ENCODE measurements at regions not wholly inside any gene's neighbourhood (a gene's known extent, or its start where the extent isn't known, plus 50 kb on each side); places are given as distances from the start of the nearest gene placed in this dataset.

DNA sequence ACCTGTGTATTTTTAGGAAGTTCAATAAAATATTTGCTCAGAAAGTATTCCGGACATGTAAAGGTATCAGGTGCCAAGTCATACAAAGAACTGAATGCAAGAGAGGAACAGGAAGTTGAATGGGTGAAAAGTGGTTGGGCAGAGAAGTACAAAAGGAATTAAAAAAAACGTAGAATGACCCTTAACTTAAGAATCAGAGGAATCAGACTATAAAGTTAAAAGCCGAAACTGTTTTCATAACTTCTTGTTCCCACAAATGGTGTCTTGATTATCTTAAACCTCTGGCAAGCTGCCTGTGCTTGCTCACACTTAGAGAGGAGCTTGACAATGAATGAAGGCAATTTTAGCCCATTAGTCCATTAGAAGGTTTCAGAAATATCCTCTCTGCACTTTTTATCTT is 81.6 kb upstream of the HHIP start:
- DNase-seq (ENCODE audit: low read depth in 4 of 4, low spot score in 2 of 4): no peak

DNA sequence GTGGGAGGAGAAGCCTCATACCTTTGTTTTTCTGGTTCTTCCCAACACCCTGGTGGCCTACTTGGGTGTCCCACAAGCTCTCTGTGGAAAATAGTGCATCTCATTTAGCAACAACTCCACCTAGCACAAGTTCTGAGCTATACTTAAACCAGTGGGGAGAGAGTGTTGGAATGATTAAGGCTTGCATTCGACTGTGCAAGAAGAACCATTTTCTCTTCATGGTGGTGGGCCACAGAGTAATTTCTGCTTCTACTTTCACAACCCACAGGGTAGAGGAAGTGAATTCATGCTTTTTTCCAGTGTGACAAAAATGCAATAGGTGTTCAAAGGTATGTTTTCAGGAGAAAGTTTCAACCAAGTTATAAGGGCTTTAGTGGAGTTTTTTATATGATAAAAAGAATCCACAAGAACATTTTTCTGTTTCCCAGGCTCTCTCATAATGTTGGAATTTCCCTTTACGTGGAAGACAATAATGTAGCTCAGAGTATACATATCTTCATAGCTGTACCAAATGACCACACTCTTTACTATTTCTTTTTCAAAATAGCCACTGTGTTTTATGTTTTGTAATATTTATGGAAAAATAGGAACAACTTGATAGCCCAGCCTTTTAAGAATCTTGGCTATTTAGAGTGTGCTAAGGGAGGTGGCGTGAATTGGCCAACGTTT is 80.3 kb upstream of the HHIP start:
- no peak for DNase-seq (ENCODE audit: low read depth in 4 of 4, low spot score in 2 of 4)

DNA sequence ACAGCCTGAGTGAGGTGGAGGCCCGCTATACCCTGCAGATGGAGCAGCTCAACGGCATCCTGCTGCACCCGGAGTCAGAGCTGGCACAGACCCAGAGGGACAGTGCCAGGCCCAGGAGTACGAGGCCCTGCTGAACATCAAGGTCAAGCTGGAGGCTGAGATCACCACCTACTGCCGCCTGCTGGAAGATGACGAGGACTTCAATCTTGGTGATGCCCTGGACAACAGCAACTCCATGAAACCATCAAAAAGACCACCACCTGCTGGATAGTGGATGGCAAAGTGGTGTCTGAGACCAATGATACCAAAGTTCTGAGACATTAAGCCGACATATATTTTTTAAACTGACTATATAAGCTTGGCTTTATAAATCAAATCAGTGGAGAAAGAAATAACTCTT is 73.3 kb upstream of the HHIP start:
- DNase-seq (ENCODE audit: low read depth in 4 of 4, low spot score in 2 of 4): no peak

DNA sequence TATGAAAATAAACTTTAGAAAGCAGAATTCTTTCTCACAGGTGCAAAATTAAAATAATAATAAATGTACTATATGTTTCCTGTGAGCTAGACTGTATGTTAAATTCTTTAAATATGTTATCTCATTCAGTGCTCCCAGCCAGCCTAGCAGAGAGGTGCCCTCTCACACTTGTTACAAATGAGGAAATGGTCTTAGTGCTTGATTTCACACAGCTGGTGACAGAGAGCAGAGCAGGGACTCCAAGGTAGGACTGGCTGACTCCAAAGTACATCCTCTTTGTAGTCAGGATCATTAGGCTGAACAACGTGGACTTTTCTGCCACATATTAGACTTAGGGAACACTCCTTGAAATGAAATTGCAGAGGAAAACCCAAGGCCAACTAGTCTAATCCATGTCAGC is 72.0 kb upstream of the HHIP start:
- no peak for DNase-seq (ENCODE audit: low read depth in 4 of 4, low spot score in 2 of 4)

DNA sequence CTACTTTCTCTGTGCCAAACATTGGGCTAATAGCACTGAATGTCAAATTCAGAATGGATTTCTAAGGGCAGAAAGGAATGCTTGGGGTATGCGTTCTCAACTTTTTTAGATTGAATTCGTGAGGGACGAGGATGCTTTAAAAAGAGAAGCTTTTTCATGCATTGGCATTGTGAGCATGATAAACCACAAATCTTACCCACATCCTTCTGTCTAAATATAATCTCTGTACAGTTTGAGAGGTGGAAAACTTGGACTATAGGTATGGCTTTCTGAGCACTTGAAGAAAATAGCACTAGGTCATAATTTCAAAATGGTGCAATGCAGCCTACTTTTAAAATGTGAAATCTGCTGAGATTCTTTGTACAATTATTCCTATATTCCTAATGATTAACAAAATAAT is 71.4 kb upstream of the HHIP start:
- DNase-seq (ENCODE audit: low read depth in 4 of 4, low spot score in 2 of 4): no peak

DNA sequence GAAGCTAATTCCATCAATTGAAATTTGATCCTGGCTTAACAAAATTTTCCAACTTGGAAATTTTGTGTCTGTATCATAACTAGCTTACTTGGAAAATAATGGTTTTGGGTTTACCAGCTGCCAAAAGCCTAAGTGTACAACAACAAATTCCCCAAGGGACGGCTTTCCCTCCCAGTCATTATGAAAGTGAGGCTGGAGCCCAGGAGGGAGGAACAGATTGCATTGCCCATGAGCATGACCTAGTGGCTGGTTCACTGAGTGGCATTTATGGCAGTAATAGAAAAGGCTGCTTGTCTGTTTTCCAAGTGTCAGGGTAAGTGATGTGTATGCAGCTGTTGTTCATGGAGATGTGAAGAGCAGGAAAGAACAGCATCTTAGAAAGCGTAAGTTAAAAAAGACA is 70.8 kb upstream of the HHIP start:
- peak in 2 of 4 donors; percentile 11 to 19 for DNase-seq (ENCODE audit: low read depth in 4 of 4, low spot score in 2 of 4)

DNA sequence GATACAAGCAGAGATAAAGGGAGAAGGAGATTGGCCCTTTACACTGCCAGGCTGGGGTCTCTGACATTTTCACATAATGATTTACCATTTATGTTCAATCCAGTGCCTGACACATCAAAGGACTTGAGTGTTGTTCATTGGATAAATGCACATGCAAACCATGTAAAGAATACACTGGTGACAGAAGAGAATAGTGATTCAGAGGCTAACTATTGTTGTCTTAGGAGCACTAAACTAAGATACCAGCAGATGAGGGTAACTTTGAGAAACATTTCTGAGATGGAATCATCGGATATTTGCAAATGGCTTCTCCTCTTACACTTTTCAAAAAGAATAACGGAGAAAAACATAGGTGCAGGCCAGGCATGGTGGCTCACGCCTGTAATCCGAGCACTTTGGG is 67.3 kb upstream of the HHIP start:
- DNase-seq (ENCODE audit: low read depth in 4 of 4, low spot score in 2 of 4): no peak

DNA sequence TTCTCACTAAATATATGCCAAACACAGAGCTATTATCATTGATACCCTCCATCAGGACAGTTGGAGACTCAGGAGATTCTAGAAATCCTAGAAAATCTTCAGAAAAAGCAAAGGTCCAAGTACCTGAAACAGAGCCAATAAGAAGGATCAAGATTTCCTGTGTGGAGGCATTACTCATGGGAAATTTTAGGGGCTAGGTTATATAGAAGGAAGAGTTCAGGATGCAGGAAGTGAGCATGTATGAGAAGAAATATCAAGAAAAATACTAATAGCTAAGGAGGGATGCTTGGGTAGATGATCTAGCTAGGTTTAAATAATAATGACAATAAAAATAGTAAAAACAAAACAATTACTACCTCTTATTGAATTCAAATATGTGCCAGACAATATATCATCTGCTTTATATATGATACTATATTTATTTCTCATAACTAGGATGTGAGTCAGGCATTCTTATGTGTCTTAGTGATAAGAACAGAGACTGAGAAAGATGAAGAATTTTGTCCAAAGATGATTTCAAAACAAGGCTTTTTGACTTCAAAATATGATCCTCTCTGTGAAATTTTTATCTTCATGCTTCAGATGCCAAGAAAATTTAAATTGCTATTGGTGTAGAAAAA is 66.4 kb upstream of the HHIP start:
- no peak for DNase-seq (ENCODE audit: low read depth in 4 of 4, low spot score in 2 of 4)

DNA sequence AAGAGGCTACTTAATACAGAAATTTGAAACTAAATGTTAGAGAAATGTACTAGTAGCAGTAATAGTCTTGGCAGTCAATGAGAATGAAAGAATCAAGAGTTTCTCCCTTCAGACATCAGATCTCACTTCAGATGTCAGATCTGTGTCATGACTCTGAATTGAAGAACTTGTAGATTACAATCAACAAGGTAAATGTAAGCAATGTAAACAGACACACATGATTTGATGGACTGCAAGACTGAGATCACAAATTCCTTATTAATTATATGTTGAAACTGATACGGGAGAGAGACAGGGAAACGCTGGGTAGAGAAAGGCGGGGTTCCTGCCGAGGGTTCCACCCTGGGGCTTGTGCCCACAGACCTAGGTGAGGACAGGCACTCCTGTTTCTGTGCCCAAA is 65.5 kb upstream of the HHIP start:
- no peak for DNase-seq (ENCODE audit: low read depth in 4 of 4, low spot score in 2 of 4)

DNA sequence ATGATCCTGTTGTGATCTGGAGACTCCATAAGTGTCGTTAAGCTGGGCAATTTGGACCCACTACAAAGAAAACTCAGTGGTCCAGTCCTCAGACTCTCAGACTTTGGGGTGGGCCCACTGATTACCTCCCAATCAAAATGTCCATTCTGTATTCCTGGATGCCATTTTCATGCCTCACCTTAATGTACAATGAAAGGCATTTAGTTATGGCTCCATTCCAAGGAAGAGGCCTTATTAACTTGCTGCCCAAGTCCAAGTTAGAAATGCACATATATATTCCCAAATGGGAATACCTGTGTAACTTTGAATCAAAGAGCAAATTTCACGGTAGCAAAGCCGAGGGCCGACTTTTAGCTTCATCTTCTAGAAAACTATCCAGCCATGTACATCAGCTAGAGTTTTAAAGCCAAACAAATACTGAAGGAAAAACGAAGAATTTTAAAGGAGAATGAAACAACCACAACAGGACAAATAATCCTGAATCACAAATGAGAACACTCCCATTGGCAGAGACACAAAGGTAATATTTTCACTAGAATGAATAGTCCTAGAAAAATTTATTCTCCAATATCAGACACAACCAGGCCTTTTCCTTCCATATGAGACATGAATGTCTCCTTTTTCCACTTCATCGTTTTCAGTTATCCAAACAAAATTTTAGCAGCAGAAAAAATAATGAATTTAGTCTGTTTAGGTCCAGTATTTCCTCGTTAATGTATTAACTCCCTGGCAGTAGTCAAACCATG is 63.7 kb upstream of the HHIP start:
- DNase-seq (ENCODE audit: low read depth in 4 of 4, low spot score in 2 of 4): no peak

DNA sequence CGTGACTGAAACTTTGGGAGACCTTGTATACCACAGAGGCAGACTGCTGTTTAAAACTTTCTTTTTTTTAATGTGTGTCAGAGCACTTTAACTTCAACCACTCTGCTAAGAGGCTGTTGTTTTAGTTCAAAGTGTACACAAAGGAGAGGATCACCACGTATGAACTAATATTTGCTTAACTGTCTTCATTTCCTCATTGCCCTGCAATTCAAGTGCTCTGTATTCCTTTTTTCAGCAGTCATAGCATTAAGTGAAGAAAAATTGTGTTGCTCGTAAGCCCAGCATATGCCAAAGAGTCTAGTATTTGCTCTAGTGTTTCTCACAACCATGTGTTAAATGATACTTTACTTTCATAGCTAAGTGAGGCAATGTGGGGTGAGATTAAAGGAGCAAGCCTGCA is 63.0 kb upstream of the HHIP start:
- DNase-seq (ENCODE audit: low read depth in 4 of 4, low spot score in 2 of 4): no peak

DNA sequence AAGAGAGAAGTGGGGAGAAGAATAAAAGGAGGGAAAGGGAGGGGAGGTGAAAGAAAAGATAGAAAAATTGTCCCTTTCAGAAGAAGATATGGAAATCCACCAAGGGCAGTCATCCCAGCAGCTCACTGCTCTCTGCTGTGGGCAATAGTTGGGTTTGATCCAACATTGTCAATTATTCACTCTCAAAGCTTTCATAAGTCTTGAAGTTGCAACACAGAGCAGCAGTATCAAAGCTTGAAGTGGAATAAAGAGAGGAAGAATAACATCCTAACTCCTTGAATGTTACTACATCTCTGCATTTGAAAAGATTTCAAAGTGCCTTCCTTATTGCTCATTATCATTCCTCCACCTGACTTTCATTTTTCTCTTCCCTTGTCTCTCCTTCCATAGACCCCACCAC is 62.3 kb upstream of the HHIP start:
- DNase-seq (ENCODE audit: low read depth in 4 of 4, low spot score in 2 of 4): no peak

DNA sequence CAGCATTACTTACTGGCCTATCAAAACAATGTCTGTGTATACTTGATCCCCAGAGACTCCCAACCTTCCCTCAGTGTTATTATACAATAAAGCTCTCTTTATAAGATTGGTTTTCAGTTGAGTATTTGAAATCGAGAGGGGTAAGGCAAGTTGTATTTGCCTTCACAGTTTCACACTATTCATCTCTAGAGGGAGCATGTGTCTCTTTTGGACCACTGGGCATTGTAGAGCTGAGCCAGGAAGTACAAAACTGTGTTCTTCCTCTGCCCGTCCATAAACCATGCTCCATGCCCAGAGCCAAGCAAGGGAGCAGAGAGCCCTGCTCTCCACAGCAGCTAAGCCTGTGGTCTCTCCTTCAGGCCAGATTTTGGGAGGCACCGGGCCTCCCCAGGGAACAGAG is 61.5 kb upstream of the HHIP start:
- no peak for DNase-seq (ENCODE audit: low read depth in 4 of 4, low spot score in 2 of 4)

DNA sequence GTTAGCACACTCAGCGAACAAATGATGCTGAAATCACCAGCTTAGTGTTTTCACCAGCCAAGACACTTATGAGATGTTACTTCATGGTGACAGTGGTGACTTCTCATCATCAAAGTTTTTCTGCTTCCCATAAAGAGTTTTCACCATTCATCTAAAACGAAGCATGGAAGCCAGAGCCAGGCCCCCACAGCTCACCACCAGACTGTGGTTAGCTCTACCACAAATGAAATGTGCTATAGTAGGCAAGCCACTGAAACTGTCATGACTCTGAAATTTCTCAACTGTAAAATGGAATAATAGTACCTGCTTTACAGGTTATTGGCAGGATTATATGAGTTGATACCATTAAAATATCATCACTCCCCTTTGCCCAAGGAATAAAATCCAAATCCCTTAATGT is 56.4 kb upstream of the HHIP start:
- no peak for DNase-seq (ENCODE audit: low read depth in 4 of 4, low spot score in 2 of 4)

DNA sequence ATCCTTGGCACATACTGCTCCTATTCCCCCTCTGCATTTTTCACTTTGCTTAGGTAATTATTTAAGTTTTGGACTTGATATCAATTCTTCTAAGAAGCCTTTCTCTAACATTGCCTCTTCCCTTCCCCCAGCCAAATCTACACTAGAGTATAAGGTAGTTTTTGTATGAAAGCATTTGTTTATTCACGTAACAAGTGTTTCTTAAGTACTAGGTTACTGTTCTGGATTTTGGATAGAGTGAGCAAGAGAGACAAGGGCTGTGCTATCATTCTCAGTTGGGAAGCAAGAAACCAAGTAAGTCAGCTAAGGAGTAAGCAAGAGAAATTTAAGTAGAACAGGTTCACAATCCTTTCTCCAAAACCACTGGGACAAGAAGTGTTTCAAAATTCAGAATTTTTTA is 55.9 kb upstream of the HHIP start:
- DNase-seq (ENCODE audit: low read depth in 4 of 4, low spot score in 2 of 4): no peak

DNA sequence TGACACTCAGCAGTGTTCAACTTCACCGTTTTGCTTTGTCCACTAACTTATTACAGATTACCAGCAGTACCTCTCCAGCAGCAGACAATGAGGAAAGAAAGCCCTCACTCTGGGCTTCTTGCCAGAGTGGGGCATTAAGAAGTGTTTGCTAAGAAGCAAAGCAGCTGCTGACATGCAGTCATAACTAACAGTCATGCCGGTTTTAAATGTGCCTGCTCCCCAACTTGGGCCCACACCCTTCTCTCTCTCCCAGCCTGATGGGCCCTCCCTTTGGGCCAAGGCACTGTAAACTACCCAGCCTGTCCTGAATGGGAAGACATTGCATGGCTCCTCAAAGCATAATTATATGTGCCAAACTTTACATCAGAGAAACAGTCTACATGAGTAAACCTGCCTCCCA is 54.6 kb upstream of the HHIP start:
- no peak for DNase-seq (ENCODE audit: low read depth in 4 of 4, low spot score in 2 of 4)

DNA sequence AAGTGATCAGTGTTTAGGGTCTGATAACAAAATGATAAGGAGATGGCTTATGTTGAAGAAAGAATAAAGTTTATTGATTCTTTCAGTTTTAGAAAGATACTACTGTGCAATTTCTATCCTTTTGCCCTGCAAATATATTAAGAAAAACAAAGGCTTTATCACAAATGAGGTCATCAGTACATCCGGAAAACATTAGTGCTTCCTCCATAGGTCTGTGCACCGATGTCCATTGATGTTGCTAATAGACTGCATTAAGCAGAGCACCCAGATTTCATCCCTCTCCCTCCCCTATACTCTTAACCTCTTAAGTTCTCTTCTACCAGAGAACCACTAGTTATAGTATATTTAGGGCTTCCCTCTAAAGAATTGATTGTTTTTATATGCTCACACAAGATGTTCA is 53.7 kb upstream of the HHIP start:
- DNase-seq (ENCODE audit: low read depth in 4 of 4, low spot score in 2 of 4): no peak

DNA sequence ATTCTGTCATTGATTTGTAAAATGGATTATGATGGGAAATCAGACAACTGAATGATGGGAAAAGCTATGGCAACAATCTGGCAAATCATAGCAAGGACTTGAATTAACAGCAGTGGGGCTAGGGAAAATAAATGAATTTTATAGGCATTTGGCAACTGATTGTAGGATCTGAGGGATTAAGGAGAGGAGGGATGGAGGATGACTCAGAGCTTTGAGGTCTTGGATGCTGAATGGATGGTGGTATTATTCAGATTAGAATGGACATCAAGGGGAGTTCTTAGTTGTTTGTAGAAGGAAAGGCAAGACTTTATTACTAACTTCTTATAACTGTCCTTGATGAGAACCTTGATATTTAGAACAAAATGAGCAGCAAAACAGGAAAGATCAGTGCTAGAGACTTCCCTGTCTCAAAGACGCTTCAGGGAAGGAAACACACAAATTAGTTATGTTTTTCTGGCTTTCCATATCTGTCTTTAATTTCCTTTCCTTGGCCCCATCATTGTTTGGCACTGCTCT is 51.4 kb upstream of the HHIP start:
- no peak for DNase-seq (ENCODE audit: low read depth in 4 of 4, low spot score in 2 of 4)

DNA sequence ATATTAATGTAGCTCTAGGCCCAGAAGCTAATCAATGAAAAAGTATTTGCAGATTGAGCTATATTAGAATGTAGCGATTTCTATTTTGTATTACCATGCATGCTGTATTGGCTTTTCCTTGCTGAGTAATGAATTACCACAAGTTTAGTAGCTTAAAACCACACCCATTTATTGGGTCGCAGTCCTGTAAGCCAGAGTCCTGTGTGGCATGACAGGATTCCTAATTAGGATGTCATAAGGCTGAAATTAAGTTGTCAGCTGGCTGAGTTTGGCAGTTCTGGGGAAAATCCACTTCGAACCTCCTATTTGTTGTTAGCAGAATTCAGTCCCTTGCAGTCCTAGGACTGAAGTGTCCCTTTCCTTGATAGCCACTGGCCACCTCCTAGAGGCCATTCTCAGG is 50.3 kb upstream of the HHIP start:
- no peak for DNase-seq (ENCODE audit: low read depth in 4 of 4, low spot score in 2 of 4)

Data from left renal cortex interstitium (tissue), 4 donors.